MCF 10A (cell line): ENCODE measurements at regions not wholly inside any gene's neighbourhood (a gene's known extent, or its start where the extent isn't known, plus 50 kb on each side); places are given as distances from the start of the nearest gene placed in this dataset.

ENCODE experiments used
- BruUV-seq: library from RNA; stranded (reverse); fragments of 400-500 nt; replicated peaks from 2 replicates; lab custom pipeline; 2021; lab: Mats Ljungman, UMichigan
- CTCF ChIA-PET: fragments of 300-600 bp; sonication (Branson Sonifier 250); formaldehyde crosslinking; extraction: SDS; loops from one replicate; lab custom pipeline; 2021; ENCODE audit warnings: antibody characterized with exemption, inconsistent platforms; lab: Yijun Ruan, JAX
- POLR2A ChIA-PET: fragments of 300-600, 350-650 bp; sonication (Branson Sonifier 250); formaldehyde crosslinking; extraction: SDS; loops from one replicate; lab custom pipeline; 2020; ENCODE audit warnings: antibody characterized with exemption, inconsistent platforms; lab: Yijun Ruan, JAX
- DNase-seq: peaks from one replicate; pipeline ENCODE4 v3.0.0-alpha.2; 2018; ENCODE audit not compliant: unreplicated experiment
- H3K27ac Mint-ChIP-seq: one replicate; pipeline ENCODE4 v1.8.0; 2022; ENCODE audit warnings: mild to moderate bottlenecking, low read depth, mixed read lengths; ENCODE audit not compliant: unreplicated experiment
- H3K27me3 Mint-ChIP-seq: one replicate; pipeline ENCODE4 v1.8.0; 2022; ENCODE audit warnings: mixed read lengths; ENCODE audit not compliant: insufficient read depth, unreplicated experiment
- H3K36me3 Mint-ChIP-seq: one replicate; pipeline ENCODE4 v1.8.0; 2022; ENCODE audit warnings: mild to moderate bottlenecking, moderate library complexity, mixed read lengths; ENCODE audit not compliant: insufficient read depth, unreplicated experiment
- H3K4me1 Mint-ChIP-seq: one replicate; pipeline ENCODE4 v1.8.0; 2022; ENCODE audit warnings: mixed read lengths; ENCODE audit not compliant: insufficient read depth, unreplicated experiment
- H3K4me3 Mint-ChIP-seq: one replicate; pipeline ENCODE4 v1.8.0; 2022; ENCODE audit warnings: mild to moderate bottlenecking, moderate library complexity, mixed read lengths; ENCODE audit not compliant: unreplicated experiment
- H3K9me3 Mint-ChIP-seq: one replicate; pipeline ENCODE4 v1.8.0; 2022; ENCODE audit warnings: mixed read lengths; ENCODE audit not compliant: unreplicated experiment
- intact Hi-C: fragments of 100-400 bp; cut with micrococcal nuclease; formaldehyde crosslinking; loops from 2 replicates; pipeline ENCODE4 v1.14.1; 2022
- TF ChIP-seq, protein P1 (sequence below): fragments of 200-600 bp; IDR thresholded peaks from one replicate; pipeline ENCODE4 v1.8.0; 2022; ENCODE audit warnings: antibody characterized with exemption, mild to moderate bottlenecking; ENCODE audit not compliant: unreplicated experiment

- intact Hi-C loops: no loop called here
- no TSS peak for BruUV-seq
- Mint-ChIP-seq H3K9me3 (no peaks in the 10 kb centered on the region), H3K4me1 (no peaks in the 10 kb centered on the region), H3K36me3 (no peaks in the 10 kb centered on the region), H3K4me3 (no peak overlapping the region), H3K27me3 (peaks cover 11% of the 10 kb centered on the region), H3K27ac (no peak overlapping the region)
- ChIA-PET POLR2A (no interaction called here), CTCF (no interaction called here)
- DNase-seq: no peak
- TF ChIP-seq, protein P1, sequence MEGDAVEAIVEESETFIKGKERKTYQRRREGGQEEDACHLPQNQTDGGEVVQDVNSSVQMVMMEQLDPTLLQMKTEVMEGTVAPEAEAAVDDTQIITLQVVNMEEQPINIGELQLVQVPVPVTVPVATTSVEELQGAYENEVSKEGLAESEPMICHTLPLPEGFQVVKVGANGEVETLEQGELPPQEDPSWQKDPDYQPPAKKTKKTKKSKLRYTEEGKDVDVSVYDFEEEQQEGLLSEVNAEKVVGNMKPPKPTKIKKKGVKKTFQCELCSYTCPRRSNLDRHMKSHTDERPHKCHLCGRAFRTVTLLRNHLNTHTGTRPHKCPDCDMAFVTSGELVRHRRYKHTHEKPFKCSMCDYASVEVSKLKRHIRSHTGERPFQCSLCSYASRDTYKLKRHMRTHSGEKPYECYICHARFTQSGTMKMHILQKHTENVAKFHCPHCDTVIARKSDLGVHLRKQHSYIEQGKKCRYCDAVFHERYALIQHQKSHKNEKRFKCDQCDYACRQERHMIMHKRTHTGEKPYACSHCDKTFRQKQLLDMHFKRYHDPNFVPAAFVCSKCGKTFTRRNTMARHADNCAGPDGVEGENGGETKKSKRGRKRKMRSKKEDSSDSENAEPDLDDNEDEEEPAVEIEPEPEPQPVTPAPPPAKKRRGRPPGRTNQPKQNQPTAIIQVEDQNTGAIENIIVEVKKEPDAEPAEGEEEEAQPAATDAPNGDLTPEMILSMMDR: no peak
These were observed 66.0 kb upstream of the APC start for GRCh38 chr5:112671687-112672086.

DNA sequence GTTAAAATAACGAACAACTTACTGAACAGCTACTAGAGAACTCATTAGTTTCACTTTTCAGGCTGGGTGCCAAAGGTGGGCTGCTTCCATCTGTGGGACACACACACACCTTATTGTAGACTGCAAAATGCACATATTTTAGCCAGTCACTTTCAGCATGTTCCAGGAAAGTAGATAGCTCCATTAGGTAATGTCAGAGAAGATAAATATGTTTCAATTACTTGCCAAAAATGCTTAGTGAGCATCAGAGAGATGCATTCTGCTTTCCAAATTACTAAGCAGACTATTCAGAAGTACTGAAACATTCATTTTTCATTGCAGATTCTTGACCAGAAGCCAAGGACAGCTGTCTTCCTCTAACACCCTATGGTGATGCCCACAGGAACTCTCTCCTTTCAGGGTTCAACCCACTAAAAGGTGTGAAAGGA lies 56.2 kb upstream of the APC start:
- Mint-ChIP-seq H3K36me3 (no peaks in the 10 kb centered on the region), H3K4me3 (no peak overlapping the region), H3K4me1 (no peaks in the 10 kb centered on the region), H3K9me3 (no peaks in the 10 kb centered on the region), H3K27ac (no peak overlapping the region), H3K27me3 (peaks cover 27% of the 10 kb centered on the region)
- POLR2A ChIA-PET: no interaction called here
- TF ChIP-seq, protein P1: no peak
- BruUV-seq: no TSS peak
- no peak for DNase-seq
- intact Hi-C loops: no loop called here
- CTCF ChIA-PET: interaction anchor here (0.7 kb wide), 2 partner anchors 15 to 76 kb away, joined by 3 to 5 read pairs; no protein-coding TSS in a partner anchor

GRCh38 chr5:112682621-112683061 lies 55.0 kb upstream of the APC start:
- no peak for DNase-seq
- no TSS peak for BruUV-seq
- H3K27ac Mint-ChIP-seq: no peak overlapping the region
- CTCF ChIA-PET: interaction anchor here (0.6 to 1.3 kb wide), 3 partner anchors 9 to 105 kb away, joined by 3 to 5 read pairs (median 4); no protein-coding TSS in a partner anchor
- peaks cover 16% of the 10 kb centered on the region for H3K27me3 Mint-ChIP-seq
- TF ChIP-seq, protein P1: no peak
- no peaks in the 10 kb centered on the region for H3K9me3 Mint-ChIP-seq
- no peaks in the 10 kb centered on the region for H3K36me3 Mint-ChIP-seq
- POLR2A ChIA-PET: no interaction called here
- H3K4me3 Mint-ChIP-seq: no peak overlapping the region
- intact Hi-C loops: no loop called here
- H3K4me1 Mint-ChIP-seq: no peaks in the 10 kb centered on the region

DNA sequence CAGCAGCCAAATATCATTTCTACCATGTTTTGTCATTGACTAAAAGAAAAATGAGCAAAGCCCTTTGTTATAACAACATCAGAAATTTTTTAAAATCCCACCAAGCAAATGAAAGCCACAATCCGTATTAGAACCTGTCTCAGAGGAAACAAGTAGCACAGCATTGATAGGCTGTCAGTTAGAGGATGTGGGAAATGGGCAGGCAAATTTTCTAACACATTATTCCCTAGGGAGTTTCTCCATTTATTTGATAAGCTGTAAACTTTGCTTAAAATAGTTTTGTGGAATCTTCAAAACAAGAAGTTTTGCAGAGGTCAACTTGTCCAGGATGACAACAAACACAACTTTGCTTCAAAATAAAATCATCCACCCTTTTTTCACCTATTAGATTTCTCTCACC lies 53.6 kb upstream of the APC start:
- H3K27me3 Mint-ChIP-seq: peaks cover 14% of the 10 kb centered on the region
- intact Hi-C loops: no loop called here
- DNase-seq: no peak
- no TSS peak for BruUV-seq
- TF ChIP-seq, protein P1: no peak
- no peaks in the 10 kb centered on the region for H3K4me1 Mint-ChIP-seq
- H3K27ac Mint-ChIP-seq: no peak overlapping the region
- no peaks in the 10 kb centered on the region for H3K9me3 Mint-ChIP-seq
- CTCF ChIA-PET: no interaction called here
- no peaks in the 10 kb centered on the region for H3K36me3 Mint-ChIP-seq
- POLR2A ChIA-PET: interaction anchor here (0.9 to 1.2 kb wide), 2 partner anchors 8 to 21 kb away, joined by 3 to 4 read pairs; no protein-coding TSS in a partner anchor
- no peak overlapping the region for H3K4me3 Mint-ChIP-seq
